Left cardiac atrium (tissue), 4 donors: ENCODE measurements at regions not wholly inside any gene's neighbourhood (a gene's known extent, or its start where the extent isn't known, plus 50 kb on each side); places are given as distances from the start of the nearest gene placed in this dataset.
A peak's percentile ranks its signal among the peaks of the same experiment; 100 is the strongest.
"Not testable (repeated sequence)": the region's sequence is repeated elsewhere in the genome, so short reads cannot be mapped to it uniquely, and the experiment has no call there.

ENCODE experiments used
- ATAC-seq, 2 donors: fragments of 200-7000 bp; cut with Tn5 transposase; one replicate each; pipeline ENCODE4 v1.9.1; 2020; ENCODE audit warnings: mild to moderate bottlenecking in 2 of 2, moderate library complexity in 2 of 2
- DNase-seq: peaks from one replicate; pipeline ENCODE4 v3.0.0-alpha.2; 2020
- intact Hi-C, 2 donors: fragments of 100-400 bp; cut with DNase I; formaldehyde crosslinking; loops; one replicate each; pipeline versions ENCODE4 v1.14.1 to v1.15.1; 2022 to 2023
- donor health status: DM: no; HTN: yes; CAD: no.
- donor health status: DM: no; HTN: yes; CAD: no; lungs with severe emphysema.
- donor health status: DM: yes; HTN: yes; CAD: no.
- donor health status: Dilated cardiomyopathy.

DNA sequence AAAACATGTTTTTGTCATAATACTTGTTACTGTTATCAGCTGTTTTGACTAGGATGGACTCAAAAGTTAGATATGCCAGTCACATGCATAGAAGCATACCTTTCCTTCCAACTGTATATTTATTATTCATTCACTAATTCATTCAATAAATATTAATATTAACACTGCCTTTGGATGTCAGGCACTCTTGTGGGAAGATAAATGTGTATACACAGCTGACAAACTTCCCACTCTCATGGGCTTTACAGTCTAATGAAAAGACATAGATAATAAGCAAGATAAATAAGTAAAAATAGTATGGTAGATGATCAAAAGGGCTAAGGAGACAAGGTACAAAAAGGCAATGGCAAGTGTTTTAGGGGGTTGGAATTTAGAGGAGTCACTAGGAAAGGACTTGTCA is 180.1 kb upstream of the SMIM30 start:
- no peak for ATAC-seq
- intact Hi-C loops = no loop called here

DNA sequence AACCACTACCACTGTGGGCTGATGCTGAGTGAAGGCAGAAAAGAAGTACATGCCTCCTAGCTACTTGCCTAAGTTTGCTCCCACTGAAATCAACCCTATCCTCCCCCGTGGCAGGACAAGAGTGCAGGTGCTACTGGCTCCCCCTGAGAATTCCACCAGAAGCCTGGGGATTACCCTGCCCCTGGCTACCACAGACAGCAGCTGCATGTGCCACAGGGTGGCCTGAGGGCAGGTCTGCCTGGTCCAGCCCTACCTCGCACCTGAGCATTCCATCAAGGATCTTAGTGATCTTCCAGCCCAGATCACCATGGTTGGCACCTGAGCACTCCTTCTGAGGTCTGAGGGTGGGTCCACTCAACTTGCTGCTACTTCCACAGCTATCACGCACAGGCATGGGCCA is 176.4 kb upstream of the SMIM30 start:
- intact Hi-C loops = no loop called here
- ATAC-seq = no peak

More for the DNA sequence above, 180.1 kb upstream of the SMIM30 start:
- DNase-seq = no peak

GRCh38 chr7:113292105-113292504 is 173.8 kb upstream of the SMIM30 start:
- intact Hi-C loops = no loop called here
- no peak for DNase-seq
- ATAC-seq = peak in 1 of 2 donors; percentile 34

More for the DNA sequence above, 176.4 kb upstream of the SMIM30 start:
- DNase-seq = no peak

DNA sequence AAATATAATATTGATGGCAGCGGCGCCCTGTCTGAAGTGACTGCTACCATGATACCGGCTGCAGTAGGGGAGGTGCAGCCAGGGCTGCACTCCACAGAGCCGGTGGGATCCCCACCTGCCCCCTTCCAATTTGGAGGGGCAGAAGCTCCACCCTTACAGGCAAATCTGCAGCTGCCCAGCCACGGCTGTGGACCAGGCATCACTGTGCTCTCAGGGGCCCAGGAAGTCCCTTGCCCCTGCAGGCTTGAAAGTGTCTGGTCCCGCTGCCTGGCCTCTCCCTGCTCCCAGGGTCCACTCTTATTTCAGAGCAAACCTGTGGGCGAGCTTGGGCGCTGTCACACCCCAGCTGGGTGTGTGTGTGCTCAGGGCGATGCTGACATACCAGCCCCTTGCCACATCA is 172.7 kb upstream of the SMIM30 start:
- no peak for ATAC-seq
- intact Hi-C loops = no loop called here
- DNase-seq = no peak

DNA sequence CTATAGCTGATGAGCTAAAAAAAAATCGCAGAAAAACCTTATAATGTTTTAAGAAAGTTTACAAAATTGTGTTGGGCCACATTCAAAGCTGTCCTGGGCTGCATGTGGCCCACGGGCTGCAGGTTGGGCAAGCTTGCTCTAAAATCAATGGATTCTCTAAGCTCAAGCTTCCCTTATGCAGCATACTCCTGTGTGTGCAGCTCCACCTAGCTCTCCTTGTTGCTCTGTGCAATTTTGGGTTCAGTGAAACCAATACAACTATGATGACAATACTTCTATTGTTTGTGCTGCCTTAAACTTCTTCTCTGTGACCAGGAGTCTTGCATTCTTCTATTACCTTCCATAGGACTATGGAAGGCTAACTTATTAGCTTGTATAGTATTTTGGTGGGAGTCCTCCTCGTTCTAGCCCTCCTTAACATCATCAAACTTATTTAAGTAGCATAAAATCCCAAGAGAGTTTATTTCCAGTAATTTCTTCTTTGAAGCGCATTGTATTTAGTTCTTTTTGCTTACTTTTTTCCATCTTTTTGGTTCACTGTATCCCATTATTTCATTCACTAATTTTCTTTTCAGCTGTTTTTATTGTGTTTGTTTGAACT is 170.9 kb upstream of the SMIM30 start:
- DNase-seq (no peak), ATAC-seq (peak in 1 of 2 donors; percentile 80)
- intact Hi-C loops = no loop called here

DNA sequence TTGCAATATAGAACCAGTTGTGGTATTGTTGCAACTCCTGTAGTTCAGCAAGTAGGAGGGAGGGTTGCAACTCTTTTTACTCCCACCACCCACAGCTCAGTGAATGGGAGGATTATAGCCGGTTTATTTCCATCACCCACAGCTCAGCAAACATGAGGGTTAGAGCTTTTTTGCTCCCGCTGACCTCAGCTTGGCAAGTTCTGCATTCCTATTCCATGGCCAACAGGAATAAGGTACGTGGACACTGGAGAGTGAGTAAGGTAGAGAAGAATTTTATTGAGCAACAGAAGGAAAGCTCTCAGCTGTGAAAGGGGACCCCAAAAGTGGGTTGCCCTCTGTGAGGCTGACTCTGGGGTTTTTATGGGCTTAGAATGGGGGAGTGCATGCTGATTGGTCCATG is 167.1 kb upstream of the SMIM30 start:
- DNase-seq = no peak
- ATAC-seq = no peak
- intact Hi-C loops = no loop called here

DNA sequence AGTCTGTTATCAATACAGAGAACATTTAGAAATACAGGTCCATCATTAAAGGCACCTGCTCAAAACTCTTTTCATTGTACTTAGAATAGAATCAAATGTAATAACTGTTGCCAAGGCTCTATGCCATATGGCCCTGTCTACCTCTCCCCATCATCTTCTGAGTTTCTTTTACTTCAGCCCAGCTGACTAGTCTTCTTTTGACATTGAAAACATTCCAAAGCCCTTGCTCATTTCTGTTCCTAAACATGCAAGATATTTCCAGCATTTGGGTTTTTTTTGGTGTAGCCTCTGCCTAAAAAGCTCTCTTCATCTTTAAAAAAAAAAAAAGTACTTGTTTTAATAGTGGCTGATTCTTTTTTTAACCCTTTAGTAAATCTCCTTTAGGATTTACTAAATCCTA is 165.5 kb upstream of the SMIM30 start:
- ATAC-seq = no peak
- intact Hi-C loops = no loop called here
- no peak for DNase-seq

GRCh38 chr7:113282875-113283274 is 164.5 kb upstream of the SMIM30 start:
- DNase-seq (no peak), ATAC-seq (no peak)
- intact Hi-C loops = no loop called here

- no peak for DNase-seq
- intact Hi-C loops = no loop called here
- no peak for ATAC-seq
Measured at GRCh38 chr7:113281223-113281622, 162.9 kb upstream of the SMIM30 start.

GRCh38 chr7:113279256-113279655 is 160.9 kb upstream of the SMIM30 start:
- intact Hi-C loops = no loop called here
- ATAC-seq = peak in 1 of 2 donors; percentile 52

DNA sequence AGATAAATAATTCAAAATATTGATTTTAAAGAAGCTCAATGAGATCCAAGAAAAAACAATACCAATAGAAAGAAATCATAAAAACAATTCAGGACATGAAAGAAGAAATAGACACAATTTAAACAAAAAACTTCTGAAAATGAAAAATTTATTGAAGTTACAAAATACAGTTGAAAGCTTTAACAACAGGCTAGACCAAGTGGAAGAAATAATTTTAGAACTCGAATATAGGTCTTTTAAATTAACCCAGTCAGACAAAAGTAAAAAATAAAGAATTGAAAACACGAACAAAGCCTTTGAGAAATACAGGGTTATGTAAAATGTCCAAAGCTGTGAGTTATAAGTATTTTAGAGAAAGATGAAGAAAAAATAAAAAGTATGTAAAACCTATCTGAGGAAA is 152.4 kb upstream of the SMIM30 start:
- ATAC-seq (no peak), DNase-seq (no peak)
- intact Hi-C loops = no loop called here

More at GRCh38 chr7:113279256-113279655, 160.9 kb upstream of the SMIM30 start:
- no peak for DNase-seq

GRCh38 chr7:113269592-113269991 is 151.2 kb upstream of the SMIM30 start:
- intact Hi-C loops, DNase-seq, ATAC-seq: not testable (repeated sequence)

DNA sequence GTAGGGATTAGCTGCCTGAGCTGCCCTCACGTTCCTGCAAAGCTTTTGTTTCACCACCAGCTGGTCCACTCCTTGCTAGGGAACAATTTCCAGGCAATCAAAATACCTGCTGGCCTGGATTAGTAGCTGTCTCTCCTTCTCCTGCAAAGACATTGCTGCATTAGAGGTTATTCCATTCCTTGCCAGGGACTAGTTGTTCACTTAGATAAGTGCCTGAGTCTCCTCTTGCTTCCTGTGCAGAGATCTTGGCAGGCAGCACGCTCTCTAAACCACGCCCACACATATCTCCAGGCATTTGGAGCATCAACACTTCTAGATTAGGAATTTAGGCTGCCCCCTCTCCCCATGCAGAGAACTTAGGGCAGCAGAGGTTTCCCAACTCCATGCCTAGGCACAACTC is 150.4 kb upstream of the SMIM30 start:
- intact Hi-C loops = no loop called here
- ATAC-seq (peak; percentile 44 to 53), DNase-seq (no peak)

- intact Hi-C loops = no loop called here
- ATAC-seq (no peak), DNase-seq (no peak)
Measured at GRCh38 chr7:113267885-113268284, 149.5 kb upstream of the SMIM30 start.

- ATAC-seq = no peak
- no peak for DNase-seq
- intact Hi-C loops = no loop called here
Measured at GRCh38 chr7:113267271-113267670, 148.9 kb upstream of the SMIM30 start.

- DNase-seq (no peak), ATAC-seq (no peak)
- intact Hi-C loops = no loop called here
Measured at GRCh38 chr7:113263749-113264148, 145.4 kb upstream of the SMIM30 start.

- intact Hi-C loops = not testable (repeated sequence)
Measured at GRCh38 chr7:113263215-113263742, 144.9 kb upstream of the SMIM30 start.

GRCh38 chr7:113256883-113257531 is 138.7 kb upstream of the SMIM30 start:
- intact Hi-C loops = no loop called here
- DNase-seq (no peak), ATAC-seq (no peak)

More at GRCh38 chr7:113263215-113263742, 144.9 kb upstream of the SMIM30 start:
- not testable (repeated sequence) for ATAC-seq, DNase-seq

DNA sequence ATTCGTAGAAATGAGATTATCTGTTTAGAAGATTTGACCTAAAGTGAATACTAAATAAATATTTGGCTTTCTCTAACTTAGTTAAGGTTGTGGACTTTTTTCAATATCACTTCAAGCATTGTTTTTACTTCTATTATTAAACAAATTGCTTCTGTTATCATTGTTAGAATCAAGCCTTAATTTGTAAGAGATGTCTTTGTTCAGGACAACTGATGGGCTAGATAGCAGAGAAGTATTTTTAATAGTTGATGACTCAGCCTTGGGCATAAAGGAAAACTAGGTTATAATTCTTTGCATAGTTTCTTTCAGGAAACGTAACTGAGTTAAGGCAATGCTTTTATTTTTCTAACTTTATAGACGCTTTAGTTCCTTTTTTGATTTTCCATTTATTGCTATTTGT is 128.8 kb upstream of the SMIM30 start:
- no peak for ATAC-seq
- intact Hi-C loops = no loop called here
- no peak for DNase-seq

DNA sequence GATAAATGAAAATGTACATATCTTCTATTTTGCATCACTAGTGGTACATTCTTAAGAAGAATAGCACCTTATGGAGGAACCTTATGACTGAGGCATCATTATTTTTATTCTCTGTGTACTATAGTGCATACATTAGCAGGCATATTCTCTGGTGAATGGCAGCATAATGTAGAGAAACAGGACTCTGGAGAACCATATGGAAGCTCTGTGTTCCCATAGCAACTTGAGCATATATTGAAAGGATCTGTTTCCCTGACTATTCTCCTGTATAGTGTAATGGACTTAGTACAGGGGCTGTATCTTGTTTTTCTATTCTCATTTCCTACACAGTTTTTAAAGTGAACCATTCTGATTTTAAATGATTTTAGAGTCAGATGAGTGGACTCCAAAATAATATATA is 128.4 kb upstream of the SMIM30 start:
- ATAC-seq (no peak), DNase-seq (no peak)
- intact Hi-C loops = no loop called here

GRCh38 chr7:113232885-113233284 is 114.5 kb upstream of the SMIM30 start:
- DNase-seq (no peak), ATAC-seq (no peak)
- intact Hi-C loops = no loop called here
